GM12873 (cell line): ENCODE measurements at regions not wholly inside any gene's neighbourhood (a gene's known extent, or its start where the extent isn't known, plus 50 kb on each side); places are given as distances from the start of the nearest gene placed in this dataset.

Source experiments
- TF ChIP-seq, protein P1 (sequence below): IDR thresholded peaks from 2 replicates; pipeline ENCODE4 v1.5.1; 2012; ENCODE audit warnings: low read depth, mild to moderate bottlenecking, moderate library complexity, low read length, control low read depth; ENCODE audit not compliant: insufficient read depth; ENCODE audit errors: missing control alignments

DNA sequence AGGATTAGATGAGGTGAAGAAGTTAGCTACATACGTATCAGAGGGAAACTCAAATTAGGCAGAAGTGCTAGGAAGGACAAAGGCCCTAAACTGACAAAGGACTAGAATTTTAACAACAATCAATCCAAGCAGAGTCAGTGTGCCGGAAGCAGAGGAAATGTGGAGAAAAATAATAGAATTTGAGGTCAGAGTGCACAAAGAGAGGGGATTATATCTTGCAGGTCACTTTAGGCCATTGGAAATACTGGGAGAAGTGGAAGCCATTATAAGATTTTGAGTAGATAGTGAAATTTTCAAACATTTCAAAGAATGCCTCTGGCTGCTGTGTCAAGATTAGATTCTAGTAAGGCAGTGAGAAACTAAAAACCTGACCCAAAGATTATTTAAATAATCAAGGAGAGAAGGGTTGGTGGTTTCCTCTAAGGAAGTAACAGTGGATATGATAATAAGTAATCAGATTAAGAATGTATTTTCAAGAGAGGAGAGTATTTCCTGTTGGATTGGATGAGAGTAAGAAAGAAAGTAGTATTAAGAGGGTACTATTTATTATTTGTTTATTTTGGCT lies 889.2 kb upstream of the NCAM2 start:
- TF ChIP-seq, protein P1, sequence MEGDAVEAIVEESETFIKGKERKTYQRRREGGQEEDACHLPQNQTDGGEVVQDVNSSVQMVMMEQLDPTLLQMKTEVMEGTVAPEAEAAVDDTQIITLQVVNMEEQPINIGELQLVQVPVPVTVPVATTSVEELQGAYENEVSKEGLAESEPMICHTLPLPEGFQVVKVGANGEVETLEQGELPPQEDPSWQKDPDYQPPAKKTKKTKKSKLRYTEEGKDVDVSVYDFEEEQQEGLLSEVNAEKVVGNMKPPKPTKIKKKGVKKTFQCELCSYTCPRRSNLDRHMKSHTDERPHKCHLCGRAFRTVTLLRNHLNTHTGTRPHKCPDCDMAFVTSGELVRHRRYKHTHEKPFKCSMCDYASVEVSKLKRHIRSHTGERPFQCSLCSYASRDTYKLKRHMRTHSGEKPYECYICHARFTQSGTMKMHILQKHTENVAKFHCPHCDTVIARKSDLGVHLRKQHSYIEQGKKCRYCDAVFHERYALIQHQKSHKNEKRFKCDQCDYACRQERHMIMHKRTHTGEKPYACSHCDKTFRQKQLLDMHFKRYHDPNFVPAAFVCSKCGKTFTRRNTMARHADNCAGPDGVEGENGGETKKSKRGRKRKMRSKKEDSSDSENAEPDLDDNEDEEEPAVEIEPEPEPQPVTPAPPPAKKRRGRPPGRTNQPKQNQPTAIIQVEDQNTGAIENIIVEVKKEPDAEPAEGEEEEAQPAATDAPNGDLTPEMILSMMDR: no peak

DNA sequence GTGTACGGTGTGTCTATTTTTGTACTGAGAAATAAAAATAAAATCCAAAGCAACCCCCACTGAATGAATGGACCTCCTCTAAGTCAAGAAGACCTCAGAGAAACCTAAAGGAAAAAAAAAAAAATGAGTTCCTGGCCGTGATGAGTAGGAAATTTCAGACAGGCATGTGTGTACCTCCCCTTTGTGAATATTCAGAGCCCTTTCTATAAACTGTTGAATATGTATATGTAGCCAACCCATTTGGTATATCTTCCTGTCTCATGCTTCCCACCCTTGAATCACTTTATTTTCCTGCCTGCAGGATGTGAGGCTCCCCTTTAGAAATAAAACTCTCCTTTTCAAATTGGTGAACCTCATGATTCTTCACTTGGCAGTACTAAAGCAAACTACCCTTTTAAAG lies 887.8 kb upstream of the NCAM2 start:
- TF ChIP-seq, protein P1: no peak

DNA sequence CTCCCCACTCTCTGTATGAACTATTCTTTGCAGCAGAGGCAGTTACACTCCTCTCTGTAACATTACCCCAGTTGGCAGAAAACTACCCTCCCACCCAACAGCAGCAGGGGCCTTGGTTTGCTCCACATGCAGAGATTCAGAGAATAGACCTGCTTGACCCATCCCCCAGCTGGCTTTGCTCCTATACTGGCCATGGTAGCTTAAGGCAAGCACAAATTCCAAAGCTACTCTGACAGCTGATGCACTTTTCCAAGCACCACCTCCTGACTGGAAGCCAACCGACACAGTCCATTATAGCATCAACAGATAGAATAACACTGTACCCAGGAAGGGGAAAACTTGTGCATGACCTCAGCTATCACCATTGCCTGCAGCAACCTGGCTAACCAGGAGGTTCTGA lies 846.5 kb upstream of the NCAM2 start:
- TF ChIP-seq, protein P1: no peak

DNA sequence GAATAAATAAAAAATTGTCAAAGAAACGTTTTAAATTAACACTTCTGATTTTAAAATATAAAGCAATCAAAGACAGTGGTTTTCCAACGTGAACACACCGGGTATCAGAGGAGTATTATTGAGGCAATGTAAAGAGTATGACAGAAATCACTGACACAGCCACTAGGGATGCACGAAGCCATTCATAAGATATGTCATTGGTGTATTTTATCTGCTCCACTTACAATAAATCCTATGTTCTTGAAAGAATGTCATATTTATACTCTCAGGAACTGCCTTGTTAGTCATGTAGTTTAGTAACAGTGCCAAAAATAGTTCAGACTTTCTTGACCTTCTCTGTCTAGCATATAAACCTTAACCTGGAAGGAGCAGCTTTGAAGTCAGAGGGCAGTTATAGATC lies 835.0 kb upstream of the NCAM2 start:
- TF ChIP-seq, protein P1: no peak

DNA sequence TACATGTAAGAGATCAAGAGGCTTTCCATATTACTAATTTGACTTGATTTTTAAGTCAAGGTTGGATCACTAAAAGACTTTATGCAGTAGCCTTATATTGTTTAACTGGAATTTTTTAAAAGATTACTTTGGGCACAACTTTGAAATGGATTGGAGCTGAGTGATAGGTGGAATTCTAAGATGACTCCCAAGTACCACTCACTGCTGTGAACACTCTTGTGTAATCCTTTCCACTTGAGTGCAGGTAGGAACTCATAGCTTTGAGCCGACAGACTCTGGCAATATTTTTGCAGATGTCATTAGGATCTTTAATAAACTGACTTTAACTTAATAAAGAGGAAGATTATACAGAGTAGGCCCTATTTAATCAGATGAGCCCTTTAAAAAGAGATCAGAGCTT lies 831.1 kb upstream of the NCAM2 start:
- TF ChIP-seq, protein P1: no peak

DNA sequence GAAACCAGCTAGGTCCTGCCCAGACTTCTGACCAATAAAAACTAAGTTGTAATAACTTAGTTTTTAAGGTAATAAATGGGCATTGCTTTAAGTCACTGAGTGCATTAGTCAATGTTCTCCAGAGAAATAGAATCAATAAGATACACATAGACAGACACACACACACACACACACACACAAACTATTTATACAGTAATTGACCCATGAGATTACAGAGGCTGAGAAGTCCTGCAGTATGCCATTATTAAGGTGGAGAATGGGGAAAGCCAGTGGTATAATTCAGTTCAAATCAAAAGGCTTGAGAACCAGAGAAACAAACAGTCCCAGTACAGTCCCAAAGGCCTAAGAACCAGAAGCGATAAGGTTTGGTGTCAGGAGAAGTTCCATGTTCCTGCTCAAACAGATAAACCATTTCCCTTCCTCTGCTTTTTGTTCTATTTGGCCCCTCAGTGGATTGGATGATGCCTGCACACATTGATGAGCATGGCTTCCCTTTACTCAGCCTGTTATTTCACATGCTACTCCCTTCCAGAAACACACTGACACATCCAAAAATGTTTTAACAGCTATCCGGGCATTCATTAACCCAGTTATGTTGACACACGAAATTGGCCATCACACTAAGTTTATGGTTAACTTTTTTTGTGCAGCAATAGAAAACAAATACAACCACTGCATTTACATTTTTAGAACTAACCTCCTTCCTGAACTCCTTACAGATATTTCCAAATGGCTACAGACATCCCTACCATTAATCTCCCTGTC lies 828.2 kb upstream of the NCAM2 start:
- TF ChIP-seq, protein P1: no peak

DNA sequence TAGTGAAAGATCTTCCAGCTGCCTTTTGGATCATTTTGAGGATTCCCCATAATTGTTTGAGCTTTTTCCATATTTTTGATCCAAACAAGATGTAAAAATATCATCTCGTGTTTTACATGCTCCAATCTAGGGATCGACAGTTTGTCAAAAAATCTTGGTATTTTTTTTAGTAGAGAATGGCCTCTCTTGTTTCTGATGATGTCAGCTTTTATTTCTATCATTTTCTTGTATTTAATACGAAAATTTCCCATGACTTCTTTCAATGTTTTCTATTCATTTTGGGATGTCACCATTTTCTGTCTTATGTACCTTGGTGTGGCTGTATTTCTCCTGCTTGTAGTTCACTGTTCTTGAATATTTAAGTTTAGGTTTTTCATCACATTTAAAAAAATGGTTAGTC lies 812.0 kb upstream of the NCAM2 start:
- TF ChIP-seq, protein P1: no peak
